GM19193 (cell line): ENCODE measurements at regions not wholly inside any gene's neighbourhood (a gene's known extent, or its start where the extent isn't known, plus 50 kb on each side); places are given as distances from the start of the nearest gene placed in this dataset.

ENCODE experiments used
- POLR2A ChIP-seq: IDR thresholded peaks from 4 replicates; pipeline ENCODE4 v1.6.1; 2011; ENCODE audit not compliant: insufficient read depth, insufficient read length; ENCODE audit errors: extremely low read depth

- TF ChIP-seq POLR2A = no peak
These were observed 257.6 kb downstream of the FOXL1 start for GRCh38 chr16:86835982-86836381.

GRCh38 chr16:86836503-86837129 lies 258.3 kb downstream of the FOXL1 start:
- no peak for TF ChIP-seq POLR2A

GRCh38 chr16:86843812-86844211 lies 265.5 kb downstream of the FOXL1 start:
- no peak for TF ChIP-seq POLR2A

- no peak for TF ChIP-seq POLR2A
These were observed 266.3 kb downstream of the FOXL1 start for GRCh38 chr16:86844695-86845094.

GRCh38 chr16:86846136-86846535 lies 267.8 kb downstream of the FOXL1 start:
- no peak for TF ChIP-seq POLR2A

- TF ChIP-seq POLR2A = no peak
These were observed 270.5 kb downstream of the FOXL1 start for GRCh38 chr16:86848821-86849220.

- no peak for TF ChIP-seq POLR2A
These were observed 272.3 kb downstream of the FOXL1 start for GRCh38 chr16:86850670-86851069.

GRCh38 chr16:86852135-86852534 lies 273.8 kb downstream of the FOXL1 start:
- no peak for TF ChIP-seq POLR2A

- TF ChIP-seq POLR2A = no peak
These were observed 275.8 kb downstream of the FOXL1 start for GRCh38 chr16:86854058-86854621.

GRCh38 chr16:86854626-86855294 lies 276.4 kb downstream of the FOXL1 start:
- TF ChIP-seq POLR2A = no peak

- no peak for TF ChIP-seq POLR2A
These were observed 278.7 kb downstream of the FOXL1 start for GRCh38 chr16:86856946-86857586.

GRCh38 chr16:86857807-86858206 lies 279.5 kb downstream of the FOXL1 start:
- TF ChIP-seq POLR2A = no peak

GRCh38 chr16:86858501-86858900 lies 280.2 kb downstream of the FOXL1 start:
- no peak for TF ChIP-seq POLR2A

GRCh38 chr16:86862595-86863280 lies 284.4 kb downstream of the FOXL1 start:
- TF ChIP-seq POLR2A = no peak

GRCh38 chr16:86863609-86864008 lies 285.3 kb downstream of the FOXL1 start:
- no peak for TF ChIP-seq POLR2A
